ENCODE measurements at regions not wholly inside any gene's neighbourhood (a gene's known extent, or its start where the extent isn't known, plus 50 kb on each side); places are given as distances from the start of the nearest gene placed in this dataset.

DNA sequence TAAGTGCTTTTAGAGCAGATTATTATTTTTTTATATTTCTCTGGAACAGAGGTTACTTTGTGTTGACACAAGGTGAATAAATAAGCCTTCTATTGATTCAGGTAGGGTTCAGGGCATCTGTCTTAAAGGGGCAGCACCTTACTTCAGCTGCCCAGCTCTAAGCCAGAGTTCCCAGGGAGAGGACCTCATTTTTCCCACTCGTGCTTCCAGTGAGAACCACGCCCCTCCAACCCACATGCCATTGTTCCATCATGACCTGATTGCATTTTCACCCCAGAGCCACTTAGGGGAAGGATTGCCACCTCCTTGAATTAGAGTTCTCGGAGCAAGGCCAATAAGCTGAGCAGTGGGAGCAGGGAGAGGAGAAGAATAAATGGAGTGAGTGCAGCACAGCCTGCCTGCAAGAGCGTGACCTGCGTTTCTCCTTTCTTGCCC is 104.3 kb upstream of the FRY start:
- H3K27ac Mint-ChIP-seq = no peak overlapping the region
- peaks cover 8% of the 10 kb centered on the region for H3K4me1 Mint-ChIP-seq (ENCODE audit: unreplicated experiment)
- no peak for DNase-seq (ENCODE audit: extremely low spot score, unreplicated experiment)
- no peaks in the 10 kb centered on the region for H3K27me3 Mint-ChIP-seq
- peak overlapping the region; percentile 34 for H3K4me3 Mint-ChIP-seq
- H3K9me3 Mint-ChIP-seq = no peaks in the 10 kb centered on the region
- TF ChIP-seq, protein P1, sequence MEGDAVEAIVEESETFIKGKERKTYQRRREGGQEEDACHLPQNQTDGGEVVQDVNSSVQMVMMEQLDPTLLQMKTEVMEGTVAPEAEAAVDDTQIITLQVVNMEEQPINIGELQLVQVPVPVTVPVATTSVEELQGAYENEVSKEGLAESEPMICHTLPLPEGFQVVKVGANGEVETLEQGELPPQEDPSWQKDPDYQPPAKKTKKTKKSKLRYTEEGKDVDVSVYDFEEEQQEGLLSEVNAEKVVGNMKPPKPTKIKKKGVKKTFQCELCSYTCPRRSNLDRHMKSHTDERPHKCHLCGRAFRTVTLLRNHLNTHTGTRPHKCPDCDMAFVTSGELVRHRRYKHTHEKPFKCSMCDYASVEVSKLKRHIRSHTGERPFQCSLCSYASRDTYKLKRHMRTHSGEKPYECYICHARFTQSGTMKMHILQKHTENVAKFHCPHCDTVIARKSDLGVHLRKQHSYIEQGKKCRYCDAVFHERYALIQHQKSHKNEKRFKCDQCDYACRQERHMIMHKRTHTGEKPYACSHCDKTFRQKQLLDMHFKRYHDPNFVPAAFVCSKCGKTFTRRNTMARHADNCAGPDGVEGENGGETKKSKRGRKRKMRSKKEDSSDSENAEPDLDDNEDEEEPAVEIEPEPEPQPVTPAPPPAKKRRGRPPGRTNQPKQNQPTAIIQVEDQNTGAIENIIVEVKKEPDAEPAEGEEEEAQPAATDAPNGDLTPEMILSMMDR (conservative IDR thresholded peaks at IDR 0.05) = no peak
- no peaks in the 10 kb centered on the region for H3K36me3 Mint-ChIP-seq

DNA sequence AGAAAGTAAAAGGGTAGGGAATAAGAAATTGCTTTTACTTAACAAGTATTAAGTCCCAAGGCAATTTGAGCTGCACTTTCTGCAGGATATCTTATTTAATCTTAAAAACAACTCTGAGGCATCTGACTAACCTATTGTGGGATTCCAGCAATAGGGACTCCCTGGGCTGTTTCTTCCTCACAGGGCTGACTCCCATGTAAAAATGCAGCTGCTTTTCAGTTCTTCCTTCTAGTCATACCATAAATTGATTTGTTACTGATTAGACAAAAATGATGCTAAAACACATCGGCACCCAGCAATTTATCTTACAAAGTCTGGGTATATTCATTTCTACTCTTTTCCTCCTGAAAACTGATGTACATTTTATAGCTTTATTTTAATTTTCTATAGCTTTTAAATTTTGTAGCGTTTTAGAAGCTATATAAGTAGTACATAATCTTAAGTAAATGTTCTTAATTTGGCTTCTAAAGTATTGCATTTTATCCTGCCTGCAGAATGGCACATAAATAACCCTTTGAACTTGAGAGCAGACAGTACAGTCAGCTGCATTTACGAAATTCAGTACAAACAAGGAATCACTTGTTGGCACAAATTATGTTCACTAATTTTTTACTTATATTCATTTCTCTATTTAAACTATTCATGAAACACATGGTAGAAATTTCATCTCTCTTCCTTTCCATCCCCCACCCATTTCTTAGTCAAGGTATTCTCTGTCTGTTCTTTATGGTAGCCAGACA is 102.4 kb upstream of the FRY start:
- no peak for DNase-seq (ENCODE audit: extremely low spot score, unreplicated experiment)
- H3K9me3 Mint-ChIP-seq = no peaks in the 10 kb centered on the region
- H3K27me3 Mint-ChIP-seq = no peaks in the 10 kb centered on the region
- no peak overlapping the region for H3K27ac Mint-ChIP-seq
- TF ChIP-seq, protein P1 (conservative IDR thresholded peaks at IDR 0.05) = no peak
- H3K4me3 Mint-ChIP-seq = no peak overlapping the region
- peaks cover 8% of the 10 kb centered on the region for H3K4me1 Mint-ChIP-seq (ENCODE audit: unreplicated experiment)
- H3K36me3 Mint-ChIP-seq = no peaks in the 10 kb centered on the region

DNA sequence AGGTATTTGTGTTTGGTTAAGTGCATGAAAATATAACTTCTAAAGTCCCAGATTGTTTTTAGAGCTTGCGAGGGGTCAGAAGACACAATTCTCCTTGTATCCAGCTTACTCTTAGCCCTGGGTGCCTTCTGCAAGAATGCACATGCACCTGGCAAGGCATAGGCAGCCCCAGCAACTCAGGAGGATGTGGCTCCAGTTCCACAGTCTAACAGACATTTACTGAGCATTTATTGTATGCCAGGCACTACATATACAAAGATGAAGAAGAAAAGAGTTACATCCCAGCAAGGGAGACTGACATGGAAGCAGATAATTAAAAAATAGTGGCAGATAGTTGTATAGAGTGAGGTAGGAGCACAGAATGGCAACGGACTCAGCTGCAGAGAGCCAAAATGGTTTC is 101.1 kb upstream of the FRY start:
- DNase-seq (ENCODE audit: extremely low spot score, unreplicated experiment) = no peak
- Mint-ChIP-seq H3K4me3 (no peak overlapping the region), H3K36me3 (no peaks in the 10 kb centered on the region), H3K27ac (no peak overlapping the region), H3K27me3 (no peaks in the 10 kb centered on the region), H3K9me3 (no peaks in the 10 kb centered on the region), H3K4me1 (ENCODE audit: unreplicated experiment) (peaks cover 8% of the 10 kb centered on the region)
- TF ChIP-seq, protein P1 (conservative IDR thresholded peaks at IDR 0.05) = no peak

DNA sequence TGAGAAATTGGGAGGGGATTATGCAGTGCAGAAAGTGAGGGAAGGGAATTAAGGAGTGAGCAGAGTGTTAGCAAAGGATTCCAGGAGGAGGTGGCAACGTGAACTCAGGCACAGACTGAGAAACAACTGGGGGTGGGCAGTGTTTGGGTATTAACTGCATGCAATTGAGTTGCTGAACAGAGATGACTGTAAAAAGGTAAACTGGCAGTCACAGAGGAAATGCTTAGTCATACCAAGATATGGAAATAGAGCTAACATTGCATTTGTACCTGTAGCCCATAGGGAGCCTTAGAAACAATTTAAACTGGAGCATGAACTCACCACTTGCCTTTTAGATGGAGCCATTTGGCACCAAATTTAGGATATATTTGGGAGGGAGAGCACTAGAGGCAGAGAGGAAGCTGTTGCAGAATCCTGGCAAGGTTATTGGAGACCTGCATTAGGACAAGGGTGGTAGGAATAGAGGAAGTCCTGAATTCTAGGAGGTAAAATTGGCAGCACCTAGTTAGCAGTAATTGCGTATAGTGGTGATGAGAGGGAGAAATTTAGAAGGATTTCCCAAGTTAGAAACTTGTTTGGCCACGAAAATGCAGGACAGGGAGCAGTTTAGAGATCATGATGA is 100.6 kb upstream of the FRY start:
- no peak overlapping the region for H3K4me3 Mint-ChIP-seq
- no peak for DNase-seq (ENCODE audit: extremely low spot score, unreplicated experiment)
- TF ChIP-seq, protein P1 (conservative IDR thresholded peaks at IDR 0.05) = no peak
- no peak overlapping the region for H3K27ac Mint-ChIP-seq
- peaks cover 8% of the 10 kb centered on the region for H3K4me1 Mint-ChIP-seq (ENCODE audit: unreplicated experiment)
- no peaks in the 10 kb centered on the region for H3K27me3 Mint-ChIP-seq
- no peaks in the 10 kb centered on the region for H3K9me3 Mint-ChIP-seq
- H3K36me3 Mint-ChIP-seq = no peaks in the 10 kb centered on the region

DNA sequence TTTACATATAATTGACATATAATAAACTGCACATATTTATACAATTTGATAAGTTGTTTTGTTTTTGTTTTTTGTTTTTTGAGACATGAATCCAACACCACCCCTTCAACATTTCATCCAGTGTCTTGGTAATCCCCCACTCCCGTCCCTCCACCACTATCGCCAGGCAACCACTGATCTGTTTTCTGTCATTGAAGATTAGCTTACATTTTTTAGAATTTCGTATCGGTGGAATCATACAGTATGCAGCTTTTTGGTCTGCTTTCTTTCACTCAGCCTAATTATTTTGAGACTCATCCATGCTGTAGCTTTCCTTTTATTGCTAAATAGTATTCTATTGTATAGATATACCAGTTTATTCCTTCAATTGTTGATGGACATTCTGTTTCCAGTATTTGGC is 94.1 kb upstream of the FRY start:
- H3K9me3 Mint-ChIP-seq = no peaks in the 10 kb centered on the region
- no peak overlapping the region for H3K27ac Mint-ChIP-seq
- H3K4me1 Mint-ChIP-seq (ENCODE audit: unreplicated experiment) = peaks cover 4% of the 10 kb centered on the region
- TF ChIP-seq, protein P1 (conservative IDR thresholded peaks at IDR 0.05) = no peak
- no peak for DNase-seq (ENCODE audit: extremely low spot score, unreplicated experiment)
- no peak overlapping the region for H3K4me3 Mint-ChIP-seq
- H3K27me3 Mint-ChIP-seq = no peaks in the 10 kb centered on the region
- H3K36me3 Mint-ChIP-seq = peaks cover 3% of the 10 kb centered on the region
